ENCODE measurements at regions not wholly inside any gene's neighbourhood (a gene's known extent, or its start where the extent isn't known, plus 50 kb on each side); places are given as distances from the start of the nearest gene placed in this dataset.

- no peaks in the 10 kb centered on the region for H3K9me2 ChIP-seq (ENCODE audit: insufficient read depth, low read length)
- H3F3A ChIP-seq (ENCODE audit: insufficient read depth, low read length, poor library complexity, severe bottlenecking) = no peaks in the 10 kb centered on the region
- no peak overlapping the region for H3K4me3 ChIP-seq (ENCODE audit: low read length)
- H3K27me3 ChIP-seq (ENCODE audit: insufficient read depth, low read depth, low read length) = no peaks in the 10 kb centered on the region
- no peak overlapping the region for H2AFZ ChIP-seq (ENCODE audit: low read depth, low read length)
- H3K36me3 ChIP-seq (ENCODE audit: insufficient read depth, low read length) = no peaks in the 10 kb centered on the region
- peaks cover 2% of the 10 kb centered on the region for H3K79me2 ChIP-seq (replicated peaks; ENCODE audit: insufficient read depth, low read length)
- TF ChIP-seq CTCF (IDR thresholded peaks at IDR 0.05; ENCODE audit: poor library complexity, severe bottlenecking) (no peak), POLR2AphosphoS5 (IDR thresholded peaks at IDR 0.05) (no peak), SMC3 (conservative IDR thresholded peaks at IDR 0.05; ENCODE audit: poor library complexity) (no peak), EP300 (conservative IDR thresholded peaks at IDR 0.05; ENCODE audit: poor library complexity, severe bottlenecking) (no peak), TAF1 (IDR thresholded peaks at IDR 0.05; ENCODE audit: low read depth) (no peak), EZH2 (IDR thresholded peaks at IDR 0.05; ENCODE audit: borderline replicate concordance, insufficient read depth, low read length, poor library complexity, severe bottlenecking) (no peak), MXI1 (conservative IDR thresholded peaks at IDR 0.05; ENCODE audit: poor library complexity, severe bottlenecking) (no peak), RAD21 (conservative IDR thresholded peaks at IDR 0.05) (no peak), REST (IDR thresholded peaks at IDR 0.05; ENCODE audit: borderline replicate concordance) (no peak)
- H3K9me3 ChIP-seq (ENCODE audit: low read length) = no peaks in the 10 kb centered on the region
- no peak overlapping the region for H3K27ac ChIP-seq (ENCODE audit: low read length)
- no peaks in the 10 kb centered on the region for H4K20me1 ChIP-seq (ENCODE audit: insufficient read depth)
- H3K9ac ChIP-seq (ENCODE audit: low read length) = no peak overlapping the region
- H3K4me2 ChIP-seq (ENCODE audit: low read length) = no peak overlapping the region
Observed at GRCh38 chr18:46257366-46257765, 153.2 kb downstream of the HAUS1 start.

- H3K9me2 ChIP-seq (ENCODE audit: insufficient read depth, low read length) = no peaks in the 10 kb centered on the region
- no peak overlapping the region for H3K4me3 ChIP-seq (ENCODE audit: low read length)
- no peak overlapping the region for H2AFZ ChIP-seq (ENCODE audit: low read depth, low read length)
- TF ChIP-seq EZH2 (IDR thresholded peaks at IDR 0.05; ENCODE audit: borderline replicate concordance, insufficient read depth, low read length, poor library complexity, severe bottlenecking) (no peak), EP300 (conservative IDR thresholded peaks at IDR 0.05; ENCODE audit: poor library complexity, severe bottlenecking) (no peak), REST (IDR thresholded peaks at IDR 0.05; ENCODE audit: borderline replicate concordance) (no peak), RAD21 (conservative IDR thresholded peaks at IDR 0.05) (no peak), CTCF (IDR thresholded peaks at IDR 0.05; ENCODE audit: poor library complexity, severe bottlenecking) (no peak), SMC3 (conservative IDR thresholded peaks at IDR 0.05; ENCODE audit: poor library complexity) (no peak), POLR2AphosphoS5 (IDR thresholded peaks at IDR 0.05) (no peak), MXI1 (conservative IDR thresholded peaks at IDR 0.05; ENCODE audit: poor library complexity, severe bottlenecking) (no peak), TAF1 (IDR thresholded peaks at IDR 0.05; ENCODE audit: low read depth) (no peak)
- H3F3A ChIP-seq (ENCODE audit: insufficient read depth, low read length, poor library complexity, severe bottlenecking) = no peaks in the 10 kb centered on the region
- H3K27ac ChIP-seq (ENCODE audit: low read length) = no peak overlapping the region
- no peak overlapping the region for H3K9ac ChIP-seq (ENCODE audit: low read length)
- no peaks in the 10 kb centered on the region for H3K36me3 ChIP-seq (ENCODE audit: insufficient read depth, low read length)
- no peak overlapping the region for H3K4me2 ChIP-seq (ENCODE audit: low read length)
- H3K27me3 ChIP-seq (ENCODE audit: insufficient read depth, low read depth, low read length) = no peaks in the 10 kb centered on the region
- no peaks in the 10 kb centered on the region for H4K20me1 ChIP-seq (ENCODE audit: insufficient read depth)
- H3K79me2 ChIP-seq (replicated peaks; ENCODE audit: insufficient read depth, low read length) = peaks cover 2% of the 10 kb centered on the region
- no peaks in the 10 kb centered on the region for H3K9me3 ChIP-seq (ENCODE audit: low read length)
Observed at GRCh38 chr18:46260016-46260878, 156.1 kb downstream of the HAUS1 start.

Data from neural cell (in vitro differentiated cells).